ENCODE measurements at regions not wholly inside any gene's neighbourhood (a gene's known extent, or its start where the extent isn't known, plus 50 kb on each side); places are given as distances from the start of the nearest gene placed in this dataset.

DNA sequence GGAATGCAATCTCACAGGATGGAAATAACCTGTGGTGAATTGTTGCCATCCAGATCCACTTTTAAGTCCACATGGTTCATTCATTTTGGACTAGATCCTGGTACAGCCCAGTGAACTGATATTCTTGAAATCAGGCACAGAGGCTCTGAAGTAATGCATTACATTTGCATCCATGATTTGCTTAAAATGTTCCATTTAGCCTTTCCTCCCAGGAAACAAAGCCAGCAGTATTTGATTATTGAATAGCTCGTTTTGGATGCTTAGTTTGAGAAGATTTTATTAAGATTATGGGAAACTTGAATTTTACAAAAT is 995.8 kb upstream of the CDH2 start:
- TF ChIP-seq, protein P1, sequence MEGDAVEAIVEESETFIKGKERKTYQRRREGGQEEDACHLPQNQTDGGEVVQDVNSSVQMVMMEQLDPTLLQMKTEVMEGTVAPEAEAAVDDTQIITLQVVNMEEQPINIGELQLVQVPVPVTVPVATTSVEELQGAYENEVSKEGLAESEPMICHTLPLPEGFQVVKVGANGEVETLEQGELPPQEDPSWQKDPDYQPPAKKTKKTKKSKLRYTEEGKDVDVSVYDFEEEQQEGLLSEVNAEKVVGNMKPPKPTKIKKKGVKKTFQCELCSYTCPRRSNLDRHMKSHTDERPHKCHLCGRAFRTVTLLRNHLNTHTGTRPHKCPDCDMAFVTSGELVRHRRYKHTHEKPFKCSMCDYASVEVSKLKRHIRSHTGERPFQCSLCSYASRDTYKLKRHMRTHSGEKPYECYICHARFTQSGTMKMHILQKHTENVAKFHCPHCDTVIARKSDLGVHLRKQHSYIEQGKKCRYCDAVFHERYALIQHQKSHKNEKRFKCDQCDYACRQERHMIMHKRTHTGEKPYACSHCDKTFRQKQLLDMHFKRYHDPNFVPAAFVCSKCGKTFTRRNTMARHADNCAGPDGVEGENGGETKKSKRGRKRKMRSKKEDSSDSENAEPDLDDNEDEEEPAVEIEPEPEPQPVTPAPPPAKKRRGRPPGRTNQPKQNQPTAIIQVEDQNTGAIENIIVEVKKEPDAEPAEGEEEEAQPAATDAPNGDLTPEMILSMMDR (IDR thresholded peaks at IDR 0.05) = no peak
- no peak for TF ChIP-seq POLR2A (IDR thresholded peaks at IDR 0.05)

Data from body of pancreas (tissue), 4 donors.